ENCODE measurements at regions not wholly inside any gene's neighbourhood (a gene's known extent, or its start where the extent isn't known, plus 50 kb on each side); places are given as distances from the start of the nearest gene placed in this dataset.

DNA sequence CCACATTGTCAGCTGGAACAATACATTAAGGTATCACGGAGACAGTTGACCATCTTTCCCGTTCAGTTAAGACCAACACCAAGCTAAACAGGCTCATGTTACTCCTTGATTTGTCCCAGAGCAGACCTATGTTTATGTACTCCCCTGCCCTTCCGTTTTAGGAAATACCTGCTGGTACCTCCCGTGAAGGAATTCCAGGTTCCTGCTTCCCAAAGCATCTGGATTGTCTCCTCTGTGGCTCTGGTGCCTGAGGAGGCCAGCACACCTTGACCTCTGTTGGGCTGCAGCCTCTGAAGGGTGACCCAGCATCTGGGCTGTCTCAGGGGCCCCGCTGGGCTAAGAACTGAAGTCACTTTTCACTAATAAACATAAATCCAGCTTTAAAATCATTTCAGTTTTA is 647.8 kb upstream of the MARCKS start:
- TF ChIP-seq POLR2A (IDR thresholded peaks at IDR 0.05; ENCODE audit: low read length) (no peak), GATA1 (IDR thresholded peaks at IDR 0.05; ENCODE audit: low read depth, low read length) (no peak)
